Prostate gland (tissue), 1 donor: ENCODE measurements at regions not wholly inside any gene's neighbourhood (a gene's known extent, or its start where the extent isn't known, plus 50 kb on each side); places are given as distances from the start of the nearest gene placed in this dataset.

Experiments used
- POLR2A ChIP-seq: fragments of 450-650 bp; IDR thresholded peaks from one replicate; pipeline ENCODE4 v1.6.1; 2016; ENCODE audit warnings: antibody characterized with exemption, mild to moderate bottlenecking
- POLR2AphosphoS5 ChIP-seq: sonication (generic); formaldehyde crosslinking; IDR thresholded peaks from one replicate; pipeline ENCODE4 v1.6.1; 2017; ENCODE audit warnings: antibody characterized with exemption

DNA sequence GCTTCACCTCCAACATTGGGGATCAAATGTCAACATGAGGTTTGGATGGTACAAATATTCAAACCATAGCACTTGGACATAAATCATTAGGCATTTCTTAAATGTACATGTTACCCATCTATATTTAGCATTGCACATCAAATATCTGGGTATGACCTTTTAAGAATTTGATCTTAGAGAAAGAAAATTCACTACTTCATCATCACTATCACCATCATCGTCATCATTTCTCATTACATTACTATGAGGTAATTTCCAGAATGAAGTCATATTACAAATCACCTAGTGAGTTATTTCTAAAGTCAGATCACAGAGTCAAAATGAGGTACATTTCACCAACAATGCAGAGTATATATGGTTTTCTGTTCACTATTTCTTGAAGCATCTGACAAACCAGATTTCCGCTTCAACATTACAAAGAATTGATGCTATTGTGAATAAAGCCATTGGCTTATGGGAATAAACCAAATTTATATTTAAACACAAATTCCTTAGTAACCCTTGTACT is 356.4 kb upstream of the GYPC start:
- TF ChIP-seq POLR2AphosphoS5 (no peak), POLR2A (no peak)
